ENCODE measurements at regions not wholly inside any gene's neighbourhood (a gene's known extent, or its start where the extent isn't known, plus 50 kb on each side); places are given as distances from the start of the nearest gene placed in this dataset.

GRCh38 chr6:67887747-67888545 lies 747.1 kb upstream of the ADGRB3 start (continued):
- TF ChIP-seq, protein P1, sequence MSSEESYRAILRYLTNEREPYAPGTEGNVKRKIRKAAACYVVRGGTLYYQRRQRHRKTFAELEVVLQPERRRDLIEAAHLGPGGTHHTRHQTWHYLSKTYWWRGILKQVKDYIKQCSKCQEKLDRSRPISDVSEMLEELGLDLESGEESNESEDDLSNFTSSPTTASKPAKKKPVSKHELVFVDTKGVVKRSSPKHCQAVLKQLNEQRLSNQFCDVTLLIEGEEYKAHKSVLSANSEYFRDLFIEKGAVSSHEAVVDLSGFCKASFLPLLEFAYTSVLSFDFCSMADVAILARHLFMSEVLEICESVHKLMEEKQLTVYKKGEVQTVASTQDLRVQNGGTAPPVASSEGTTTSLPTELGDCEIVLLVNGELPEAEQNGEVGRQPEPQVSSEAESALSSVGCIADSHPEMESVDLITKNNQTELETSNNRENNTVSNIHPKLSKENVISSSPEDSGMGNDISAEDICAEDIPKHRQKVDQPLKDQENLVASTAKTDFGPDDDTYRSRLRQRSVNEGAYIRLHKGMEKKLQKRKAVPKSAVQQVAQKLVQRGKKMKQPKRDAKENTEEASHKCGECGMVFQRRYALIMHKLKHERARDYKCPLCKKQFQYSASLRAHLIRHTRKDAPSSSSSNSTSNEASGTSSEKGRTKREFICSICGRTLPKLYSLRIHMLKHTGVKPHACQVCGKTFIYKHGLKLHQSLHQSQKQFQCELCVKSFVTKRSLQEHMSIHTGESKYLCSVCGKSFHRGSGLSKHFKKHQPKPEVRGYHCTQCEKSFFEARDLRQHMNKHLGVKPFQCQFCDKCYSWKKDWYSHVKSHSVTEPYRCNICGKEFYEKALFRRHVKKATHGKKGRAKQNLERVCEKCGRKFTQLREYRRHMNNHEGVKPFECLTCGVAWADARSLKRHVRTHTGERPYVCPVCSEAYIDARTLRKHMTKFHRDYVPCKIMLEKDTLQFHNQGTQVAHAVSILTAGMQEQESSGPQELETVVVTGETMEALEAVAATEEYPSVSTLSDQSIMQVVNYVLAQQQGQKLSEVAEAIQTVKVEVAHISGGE (CRISPR knock-in tag; IDR thresholded peaks at IDR 0.05): no peak
- TF ChIP-seq PHF8 (IDR thresholded peaks at IDR 0.05; ENCODE audit: borderline replicate concordance, low read length) (peak; percentile 16; the same call in 1 of the 2 replicates), ZFX (CRISPR knock-in tag; IDR thresholded peaks at IDR 0.05) (peak; percentile 75), ZBTB2 (IDR thresholded peaks at IDR 0.05) (0 out of 2 replicates have a peak, but pooled peaks have one; percentile 18), NFRKB (IDR thresholded peaks at IDR 0.05; ENCODE audit: low read depth) (peak; percentile 89), TFE3 (CRISPR knock-in tag; IDR thresholded peaks at IDR 0.05) (no peak), FOXK2 (conservative IDR thresholded peaks at IDR 0.05 in 1 of 2, IDR thresholded peaks at IDR 0.05 in 1 of 2; ENCODE audit: low read depth in 2 of 2) (peak; percentile 30 to 54; a peak in 1 of 4 replicates), PHB2 (IDR thresholded peaks at IDR 0.05; ENCODE audit: low read depth) (peak; percentile 53; the same call in 1 of the 2 replicates), FOXM1 (IDR thresholded peaks at IDR 0.05; ENCODE audit: low read depth) (no peak), FOXM1 (CRISPR knock-in tag; IDR thresholded peaks at IDR 0.05; ENCODE audit: low read depth) (peak; percentile 19; the same call in 1 of the 2 replicates), GTF2A2 (tag; IDR thresholded peaks at IDR 0.05) (no peak), TAF9B (IDR thresholded peaks at IDR 0.05; ENCODE audit: partially characterized antibody) (peak; percentile 78), ZNF354B (CRISPR knock-in tag; IDR thresholded peaks at IDR 0.05) (no peak)
- TF ChIP-seq, protein P2, sequence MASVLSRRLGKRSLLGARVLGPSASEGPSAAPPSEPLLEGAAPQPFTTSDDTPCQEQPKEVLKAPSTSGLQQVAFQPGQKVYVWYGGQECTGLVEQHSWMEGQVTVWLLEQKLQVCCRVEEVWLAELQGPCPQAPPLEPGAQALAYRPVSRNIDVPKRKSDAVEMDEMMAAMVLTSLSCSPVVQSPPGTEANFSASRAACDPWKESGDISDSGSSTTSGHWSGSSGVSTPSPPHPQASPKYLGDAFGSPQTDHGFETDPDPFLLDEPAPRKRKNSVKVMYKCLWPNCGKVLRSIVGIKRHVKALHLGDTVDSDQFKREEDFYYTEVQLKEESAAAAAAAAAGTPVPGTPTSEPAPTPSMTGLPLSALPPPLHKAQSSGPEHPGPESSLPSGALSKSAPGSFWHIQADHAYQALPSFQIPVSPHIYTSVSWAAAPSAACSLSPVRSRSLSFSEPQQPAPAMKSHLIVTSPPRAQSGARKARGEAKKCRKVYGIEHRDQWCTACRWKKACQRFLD (CRISPR knock-in tag; IDR thresholded peaks at IDR 0.05): peak; percentile 95
- TF ChIP-seq, protein P3, sequence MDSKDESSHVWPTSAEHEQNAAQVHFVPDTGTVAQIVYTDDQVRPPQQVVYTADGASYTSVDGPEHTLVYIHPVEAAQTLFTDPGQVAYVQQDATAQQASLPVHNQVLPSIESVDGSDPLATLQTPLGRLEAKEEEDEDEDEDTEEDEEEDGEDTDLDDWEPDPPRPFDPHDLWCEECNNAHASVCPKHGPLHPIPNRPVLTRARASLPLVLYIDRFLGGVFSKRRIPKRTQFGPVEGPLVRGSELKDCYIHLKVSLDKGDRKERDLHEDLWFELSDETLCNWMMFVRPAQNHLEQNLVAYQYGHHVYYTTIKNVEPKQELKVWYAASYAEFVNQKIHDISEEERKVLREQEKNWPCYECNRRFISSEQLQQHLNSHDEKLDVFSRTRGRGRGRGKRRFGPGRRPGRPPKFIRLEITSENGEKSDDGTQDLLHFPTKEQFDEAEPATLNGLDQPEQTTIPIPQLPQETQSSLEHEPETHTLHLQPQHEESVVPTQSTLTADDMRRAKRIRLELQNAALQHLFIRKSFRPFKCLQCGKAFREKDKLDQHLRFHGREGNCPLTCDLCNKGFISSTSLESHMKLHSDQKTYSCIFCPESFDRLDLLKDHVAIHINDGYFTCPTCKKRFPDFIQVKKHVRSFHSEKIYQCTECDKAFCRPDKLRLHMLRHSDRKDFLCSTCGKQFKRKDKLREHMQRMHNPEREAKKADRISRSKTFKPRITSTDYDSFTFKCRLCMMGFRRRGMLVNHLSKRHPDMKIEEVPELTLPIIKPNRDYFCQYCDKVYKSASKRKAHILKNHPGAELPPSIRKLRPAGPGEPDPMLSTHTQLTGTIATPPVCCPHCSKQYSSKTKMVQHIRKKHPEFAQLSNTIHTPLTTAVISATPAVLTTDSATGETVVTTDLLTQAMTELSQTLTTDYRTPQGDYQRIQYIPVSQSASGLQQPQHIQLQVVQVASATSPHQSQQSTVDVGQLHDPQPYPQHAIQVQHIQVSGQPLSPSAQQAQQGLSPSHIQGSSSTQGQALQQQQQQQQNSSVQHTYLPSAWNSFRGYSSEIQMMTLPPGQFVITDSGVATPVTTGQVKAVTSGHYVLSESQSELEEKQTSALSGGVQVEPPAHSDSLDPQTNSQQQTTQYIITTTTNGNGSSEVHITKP (IDR thresholded peaks at IDR 0.05; ENCODE audit: partially characterized antibody): peak; percentile 9

Measured in K562 (cell line).